WTC11 (cell line): ENCODE measurements at regions not wholly inside any gene's neighbourhood (a gene's known extent, or its start where the extent isn't known, plus 50 kb on each side); places are given as distances from the start of the nearest gene placed in this dataset.
A peak's percentile ranks its signal among the peaks of the same experiment; 100 is the strongest.

Experiments
- ATAC-seq: fragments of 200-7000 bp; cut with Tn5 transposase; 2 replicates; pipeline ENCODE4 v1.10.0; 2021; ENCODE audit warnings: mild to moderate bottlenecking, moderate library complexity
- CTCF ChIA-PET: fragments of 300-600 bp; sonication (Branson Sonifier 250); formaldehyde crosslinking; loops from one replicate; lab custom pipeline; 2021; ENCODE audit warnings: antibody characterized with exemption; lab: Charles Lee
- POLR2A ChIA-PET: fragments of 350-600 bp; sonication (Branson Sonifier 250); formaldehyde crosslinking; loops from one replicate; lab custom pipeline; 2021; ENCODE audit warnings: antibody characterized with exemption; lab: Charles Lee
- DNase-seq: peaks from one replicate; pipeline ENCODE4 v3.0.0; 2021; ENCODE audit warnings: low spot score
- H3K27ac Mint-ChIP-seq: 2 replicates; pipeline ENCODE4 v1.8.0; 2021; ENCODE audit warnings: mixed read lengths
- H3K27me3 Mint-ChIP-seq: 2 replicates; pipeline ENCODE4 v1.8.0; 2021; ENCODE audit warnings: low read depth, mild to moderate bottlenecking, moderate library complexity, mixed read lengths
- H3K36me3 Mint-ChIP-seq: 2 replicates; pipeline ENCODE4 v1.8.0; 2021; ENCODE audit warnings: mixed read lengths
- H3K4me1 Mint-ChIP-seq: 2 replicates; pipeline ENCODE4 v1.8.0; 2022; ENCODE audit warnings: mixed read lengths
- H3K4me3 Mint-ChIP-seq: 2 replicates; pipeline ENCODE4 v1.8.0; 2021; ENCODE audit warnings: mild to moderate bottlenecking, moderate library complexity, mixed read lengths
- H3K9me3 Mint-ChIP-seq: 2 replicates; pipeline ENCODE4 v1.8.0; 2021; ENCODE audit warnings: mixed read lengths
- ATF1 ChIP-seq: sonication (generic); formaldehyde crosslinking; IDR thresholded peaks from 2 replicates; pipeline ENCODE4 v1.8.1; 2023; ENCODE audit warnings: mild to moderate bottlenecking, moderate library complexity, missing genetic modification reagents
- EMX1 ChIP-seq: fragments of 250-450 bp; sonication (Bioruptor Pico); IDR thresholded peaks from 2 replicates; pipeline ENCODE4 v1.8.0; 2021; ENCODE audit warnings: mild to moderate bottlenecking
- JUN ChIP-seq: sonication (generic); formaldehyde crosslinking; IDR thresholded peaks from 2 replicates; pipeline ENCODE4 v1.8.0; 2023; ENCODE audit warnings: mild to moderate bottlenecking, missing genetic modification reagents
- MYBL2 ChIP-seq: sonication (generic); formaldehyde crosslinking; IDR thresholded peaks from 2 replicates; pipeline ENCODE4 v1.8.1; 2023; ENCODE audit warnings: mild to moderate bottlenecking, moderate library complexity, missing genetic modification reagents
- NFYB ChIP-seq: sonication (generic); formaldehyde crosslinking; conservative IDR thresholded peaks from 2 replicates; pipeline ENCODE4 v1.8.0; 2022; ENCODE audit warnings: low read depth, missing genetic modification reagents
- NR1H2 ChIP-seq: sonication (generic); formaldehyde crosslinking; IDR thresholded peaks from 2 replicates; pipeline ENCODE4 v1.9.0; 2021; ENCODE audit warnings: mild to moderate bottlenecking, moderate library complexity, missing genetic modification reagents
- RORB ChIP-seq: fragments of 250-450 bp; sonication (Bioruptor Pico); IDR thresholded peaks from 2 replicates; pipeline ENCODE4 v1.9.0; 2021; ENCODE audit warnings: mild to moderate bottlenecking
- SOX15 ChIP-seq: fragments of 250-450 bp; sonication (Bioruptor Pico); IDR thresholded peaks from 2 replicates; pipeline ENCODE4 v1.9.0; 2021; ENCODE audit warnings: mild to moderate bottlenecking
- ZBTB21 ChIP-seq: sonication (generic); formaldehyde crosslinking; IDR thresholded peaks from 2 replicates; pipeline ENCODE4 v1.8.1; 2023; ENCODE audit warnings: mild to moderate bottlenecking, missing genetic modification reagents, borderline replicate concordance
- ZNF263 ChIP-seq: sonication (generic); formaldehyde crosslinking; IDR thresholded peaks from 2 replicates; pipeline ENCODE4 v1.8.1; 2022; ENCODE audit warnings: low read depth, mild to moderate bottlenecking, moderate library complexity, missing genetic modification reagents
- ZNF317 ChIP-seq: sonication (generic); formaldehyde crosslinking; IDR thresholded peaks from 2 replicates; pipeline ENCODE4 v1.8.1; 2023; ENCODE audit warnings: low read depth, mild to moderate bottlenecking, moderate library complexity, missing genetic modification reagents, borderline replicate concordance
- ZNF416 ChIP-seq: fragments of 250-450 bp; sonication (Bioruptor Pico); IDR thresholded peaks from 2 replicates; pipeline ENCODE4 v1.9.0; 2021; ENCODE audit warnings: mild to moderate bottlenecking, inconsistent platforms
- TF ChIP-seq, protein P1 (sequence below): fragments of 250-450 bp; sonication (Bioruptor Pico); IDR thresholded peaks from 2 replicates; pipeline ENCODE4 v1.9.0; 2021; ENCODE audit warnings: moderate library complexity, mild to moderate bottlenecking, inconsistent platforms, borderline replicate concordance
- TF ChIP-seq, protein P2 (sequence below): sonication (generic); formaldehyde crosslinking; IDR thresholded peaks from 2 replicates; pipeline ENCODE4 v1.8.1; 2022; ENCODE audit warnings: low read depth, mild to moderate bottlenecking, moderate library complexity, missing genetic modification reagents, borderline replicate concordance
- TF ChIP-seq, protein P3 (sequence below): sonication (generic); formaldehyde crosslinking; IDR thresholded peaks from 2 replicates; pipeline ENCODE4 v1.8.0; 2022; ENCODE audit warnings: missing genetic modification reagents
- TF ChIP-seq, protein P4 (sequence below): fragments of 250-450 bp; sonication (Bioruptor Pico); IDR thresholded peaks from 2 replicates; pipeline ENCODE4 v1.9.0; 2021; ENCODE audit warnings: mild to moderate bottlenecking
- TF ChIP-seq, protein P5 (sequence below): fragments of 200-600 bp; IDR thresholded peaks from 2 replicates; pipeline ENCODE4 v1.8.0; 2022; ENCODE audit warnings: antibody characterized with exemption
- TF ChIP-seq, protein P6 (sequence below): sonication (generic); formaldehyde crosslinking; IDR thresholded peaks from 2 replicates; pipeline ENCODE4 v1.8.0; 2022; ENCODE audit warnings: mild to moderate bottlenecking, missing genetic modification reagents

DNA sequence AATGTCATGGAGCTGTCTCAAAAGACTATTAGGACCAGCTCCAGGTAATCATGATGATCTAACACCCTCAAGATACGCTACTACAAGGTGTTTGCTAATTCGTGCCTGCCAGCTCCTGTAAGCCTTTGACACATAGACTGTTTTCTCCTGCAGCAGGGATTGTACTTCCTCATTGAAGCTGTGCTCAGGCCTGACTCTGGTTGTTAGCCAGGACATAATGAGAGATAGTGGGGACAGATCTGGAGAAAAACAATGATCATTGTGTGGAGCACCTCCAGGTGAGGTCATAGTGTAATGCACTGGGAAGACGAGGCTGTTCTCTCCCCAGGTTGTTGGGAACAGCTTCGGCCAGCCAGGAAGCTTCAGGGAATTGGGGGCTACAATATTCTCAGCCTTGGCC is 94.6 kb downstream of the SETD4 start:
- Mint-ChIP-seq H3K4me1 (0 out of 2 replicates have a peak, but pooled peaks cover 3% of the 10 kb centered on the region), H3K27ac (no peak overlapping the region), H3K27me3 (no peaks in the 10 kb centered on the region; the same call in 1 of the 2 replicates), H3K4me3 (no peak overlapping the region), H3K36me3 (no peaks in the 10 kb centered on the region), H3K9me3 (no peaks in the 10 kb centered on the region)
- ChIA-PET CTCF (no interaction called here), POLR2A (no interaction called here)
- ATAC-seq, result no peak
- TF ChIP-seq JUN, result no peak
- TF ChIP-seq ZBTB21 (CRISPR knock-in tag), result no peak
- no peak for DNase-seq

DNA sequence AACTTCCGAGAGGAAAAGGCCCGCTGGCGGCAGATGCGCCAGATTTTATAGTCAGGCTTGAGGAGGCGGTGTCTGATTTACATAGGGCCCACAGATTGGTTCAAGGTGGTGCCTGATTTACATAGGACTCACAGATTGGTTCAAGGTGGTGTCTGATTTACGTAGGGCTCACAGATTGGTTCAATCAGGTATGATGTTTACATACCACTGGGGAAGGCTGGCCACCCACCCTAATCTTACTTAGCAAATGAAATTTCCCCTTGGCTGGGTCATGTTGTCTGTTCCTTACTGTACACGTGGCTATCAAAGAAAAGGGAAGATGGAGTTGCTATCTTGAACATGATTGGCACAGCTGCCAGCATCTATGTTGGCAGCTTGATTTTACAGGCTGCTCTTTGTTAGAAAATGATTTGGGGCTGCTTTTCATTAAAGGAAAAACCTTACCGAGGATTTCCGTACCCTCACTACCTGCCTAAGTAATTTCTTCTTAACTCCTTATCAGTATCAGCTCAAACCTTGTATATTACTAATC is 96.3 kb downstream of the SETD4 start:
- H3K27me3 Mint-ChIP-seq, result no peaks in the 10 kb centered on the region; the same call in 1 of the 2 replicates
- ChIA-PET POLR2A (interaction anchor here (0.7 kb wide), 1 partner anchor 271 kb away, joined by 3 read pairs; no protein-coding TSS in a partner anchor), CTCF (no interaction called here)
- H3K27ac Mint-ChIP-seq, result no peak overlapping the region
- ATAC-seq (peak; percentile 89), DNase-seq (peak; percentile 21)
- TF ChIP-seq ZNF416 (CRISPR knock-in tag), result no peak
- TF ChIP-seq RORB (CRISPR knock-in tag), result no peak
- no peak for TF ChIP-seq NFYB
- no peak for TF ChIP-seq ATF1 (CRISPR knock-in tag)
- TF ChIP-seq MYBL2 (CRISPR knock-in tag), result no peak
- TF ChIP-seq, protein P1, sequence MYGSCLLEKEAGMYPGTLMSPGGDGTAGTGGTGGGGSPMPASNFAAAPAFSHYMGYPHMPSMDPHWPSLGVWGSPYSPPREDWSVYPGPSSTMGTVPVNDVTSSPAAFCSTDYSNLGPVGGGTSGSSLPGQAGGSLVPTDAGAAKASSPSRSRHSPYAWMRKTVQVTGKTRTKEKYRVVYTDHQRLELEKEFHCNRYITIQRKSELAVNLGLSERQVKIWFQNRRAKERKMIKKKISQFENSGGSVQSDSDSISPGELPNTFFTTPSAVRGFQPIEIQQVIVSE (CRISPR knock-in tag), result no peak
- TF ChIP-seq, protein P2, sequence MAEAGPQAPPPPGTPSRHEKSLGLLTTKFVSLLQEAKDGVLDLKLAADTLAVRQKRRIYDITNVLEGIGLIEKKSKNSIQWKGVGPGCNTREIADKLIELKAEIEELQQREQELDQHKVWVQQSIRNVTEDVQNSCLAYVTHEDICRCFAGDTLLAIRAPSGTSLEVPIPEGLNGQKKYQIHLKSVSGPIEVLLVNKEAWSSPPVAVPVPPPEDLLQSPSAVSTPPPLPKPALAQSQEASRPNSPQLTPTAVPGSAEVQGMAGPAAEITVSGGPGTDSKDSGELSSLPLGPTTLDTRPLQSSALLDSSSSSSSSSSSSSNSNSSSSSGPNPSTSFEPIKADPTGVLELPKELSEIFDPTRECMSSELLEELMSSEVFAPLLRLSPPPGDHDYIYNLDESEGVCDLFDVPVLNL (CRISPR knock-in tag), result no peak
- H3K4me3 Mint-ChIP-seq, result no peak overlapping the region
- H3K9me3 Mint-ChIP-seq, result no peaks in the 10 kb centered on the region
- 0 out of 2 replicates have a peak, but pooled peaks cover 3% of the 10 kb centered on the region for H3K4me1 Mint-ChIP-seq
- H3K36me3 Mint-ChIP-seq, result no peaks in the 10 kb centered on the region

DNA sequence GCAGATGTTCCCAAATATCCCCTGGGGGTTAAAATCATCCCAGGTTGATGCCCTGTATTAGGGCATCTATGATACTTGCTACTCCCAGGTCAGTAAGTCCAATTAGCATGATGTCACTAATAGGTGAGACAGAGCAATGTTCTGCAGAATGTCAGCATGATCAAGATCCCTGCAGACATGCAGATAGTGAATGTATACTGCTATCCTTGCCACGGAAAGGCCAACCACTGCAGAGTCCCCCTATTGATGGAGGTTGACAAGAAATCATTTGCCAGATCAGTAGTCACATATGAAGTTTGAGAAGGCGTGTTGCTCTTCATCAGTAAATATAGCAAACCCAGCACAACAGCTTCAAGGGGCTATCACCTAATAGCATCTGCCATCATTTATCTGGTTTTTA is 97.4 kb downstream of the SETD4 start:
- POLR2A ChIA-PET, result no interaction called here
- ATAC-seq, result no peak
- Mint-ChIP-seq H3K27me3 (no peaks in the 10 kb centered on the region; the same call in 1 of the 2 replicates), H3K27ac (no peak overlapping the region), H3K4me1 (0 out of 2 replicates have a peak, but pooled peaks cover 3% of the 10 kb centered on the region), H3K36me3 (no peaks in the 10 kb centered on the region), H3K4me3 (no peak overlapping the region), H3K9me3 (no peaks in the 10 kb centered on the region)
- CTCF ChIA-PET, result no interaction called here
- no peak for DNase-seq
- TF ChIP-seq, protein P3, sequence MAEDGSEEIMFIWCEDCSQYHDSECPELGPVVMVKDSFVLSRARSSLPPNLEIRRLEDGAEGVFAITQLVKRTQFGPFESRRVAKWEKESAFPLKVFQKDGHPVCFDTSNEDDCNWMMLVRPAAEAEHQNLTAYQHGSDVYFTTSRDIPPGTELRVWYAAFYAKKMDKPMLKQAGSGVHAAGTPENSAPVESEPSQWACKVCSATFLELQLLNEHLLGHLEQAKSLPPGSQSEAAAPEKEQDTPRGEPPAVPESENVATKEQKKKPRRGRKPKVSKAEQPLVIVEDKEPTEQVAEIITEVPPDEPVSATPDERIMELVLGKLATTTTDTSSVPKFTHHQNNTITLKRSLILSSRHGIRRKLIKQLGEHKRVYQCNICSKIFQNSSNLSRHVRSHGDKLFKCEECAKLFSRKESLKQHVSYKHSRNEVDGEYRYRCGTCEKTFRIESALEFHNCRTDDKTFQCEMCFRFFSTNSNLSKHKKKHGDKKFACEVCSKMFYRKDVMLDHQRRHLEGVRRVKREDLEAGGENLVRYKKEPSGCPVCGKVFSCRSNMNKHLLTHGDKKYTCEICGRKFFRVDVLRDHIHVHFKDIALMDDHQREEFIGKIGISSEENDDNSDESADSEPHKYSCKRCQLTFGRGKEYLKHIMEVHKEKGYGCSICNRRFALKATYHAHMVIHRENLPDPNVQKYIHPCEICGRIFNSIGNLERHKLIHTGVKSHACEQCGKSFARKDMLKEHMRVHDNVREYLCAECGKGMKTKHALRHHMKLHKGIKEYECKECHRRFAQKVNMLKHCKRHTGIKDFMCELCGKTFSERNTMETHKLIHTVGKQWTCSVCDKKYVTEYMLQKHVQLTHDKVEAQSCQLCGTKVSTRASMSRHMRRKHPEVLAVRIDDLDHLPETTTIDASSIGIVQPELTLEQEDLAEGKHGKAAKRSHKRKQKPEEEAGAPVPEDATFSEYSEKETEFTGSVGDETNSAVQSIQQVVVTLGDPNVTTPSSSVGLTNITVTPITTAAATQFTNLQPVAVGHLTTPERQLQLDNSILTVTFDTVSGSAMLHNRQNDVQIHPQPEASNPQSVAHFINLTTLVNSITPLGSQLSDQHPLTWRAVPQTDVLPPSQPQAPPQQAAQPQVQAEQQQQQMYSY (CRISPR knock-in tag), result no peak
- TF ChIP-seq, protein P4, sequence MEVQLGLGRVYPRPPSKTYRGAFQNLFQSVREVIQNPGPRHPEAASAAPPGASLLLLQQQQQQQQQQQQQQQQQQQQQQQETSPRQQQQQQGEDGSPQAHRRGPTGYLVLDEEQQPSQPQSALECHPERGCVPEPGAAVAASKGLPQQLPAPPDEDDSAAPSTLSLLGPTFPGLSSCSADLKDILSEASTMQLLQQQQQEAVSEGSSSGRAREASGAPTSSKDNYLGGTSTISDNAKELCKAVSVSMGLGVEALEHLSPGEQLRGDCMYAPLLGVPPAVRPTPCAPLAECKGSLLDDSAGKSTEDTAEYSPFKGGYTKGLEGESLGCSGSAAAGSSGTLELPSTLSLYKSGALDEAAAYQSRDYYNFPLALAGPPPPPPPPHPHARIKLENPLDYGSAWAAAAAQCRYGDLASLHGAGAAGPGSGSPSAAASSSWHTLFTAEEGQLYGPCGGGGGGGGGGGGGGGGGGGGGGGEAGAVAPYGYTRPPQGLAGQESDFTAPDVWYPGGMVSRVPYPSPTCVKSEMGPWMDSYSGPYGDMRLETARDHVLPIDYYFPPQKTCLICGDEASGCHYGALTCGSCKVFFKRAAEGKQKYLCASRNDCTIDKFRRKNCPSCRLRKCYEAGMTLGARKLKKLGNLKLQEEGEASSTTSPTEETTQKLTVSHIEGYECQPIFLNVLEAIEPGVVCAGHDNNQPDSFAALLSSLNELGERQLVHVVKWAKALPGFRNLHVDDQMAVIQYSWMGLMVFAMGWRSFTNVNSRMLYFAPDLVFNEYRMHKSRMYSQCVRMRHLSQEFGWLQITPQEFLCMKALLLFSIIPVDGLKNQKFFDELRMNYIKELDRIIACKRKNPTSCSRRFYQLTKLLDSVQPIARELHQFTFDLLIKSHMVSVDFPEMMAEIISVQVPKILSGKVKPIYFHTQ (CRISPR knock-in tag), result no peak
- no peak for TF ChIP-seq ZNF416 (CRISPR knock-in tag)
- no peak for TF ChIP-seq NR1H2 (CRISPR knock-in tag)
- TF ChIP-seq, protein P5, sequence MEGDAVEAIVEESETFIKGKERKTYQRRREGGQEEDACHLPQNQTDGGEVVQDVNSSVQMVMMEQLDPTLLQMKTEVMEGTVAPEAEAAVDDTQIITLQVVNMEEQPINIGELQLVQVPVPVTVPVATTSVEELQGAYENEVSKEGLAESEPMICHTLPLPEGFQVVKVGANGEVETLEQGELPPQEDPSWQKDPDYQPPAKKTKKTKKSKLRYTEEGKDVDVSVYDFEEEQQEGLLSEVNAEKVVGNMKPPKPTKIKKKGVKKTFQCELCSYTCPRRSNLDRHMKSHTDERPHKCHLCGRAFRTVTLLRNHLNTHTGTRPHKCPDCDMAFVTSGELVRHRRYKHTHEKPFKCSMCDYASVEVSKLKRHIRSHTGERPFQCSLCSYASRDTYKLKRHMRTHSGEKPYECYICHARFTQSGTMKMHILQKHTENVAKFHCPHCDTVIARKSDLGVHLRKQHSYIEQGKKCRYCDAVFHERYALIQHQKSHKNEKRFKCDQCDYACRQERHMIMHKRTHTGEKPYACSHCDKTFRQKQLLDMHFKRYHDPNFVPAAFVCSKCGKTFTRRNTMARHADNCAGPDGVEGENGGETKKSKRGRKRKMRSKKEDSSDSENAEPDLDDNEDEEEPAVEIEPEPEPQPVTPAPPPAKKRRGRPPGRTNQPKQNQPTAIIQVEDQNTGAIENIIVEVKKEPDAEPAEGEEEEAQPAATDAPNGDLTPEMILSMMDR, result no peak
- TF ChIP-seq SOX15 (CRISPR knock-in tag), result no peak
- TF ChIP-seq ZNF263 (CRISPR knock-in tag), result no peak
- TF ChIP-seq EMX1, result no peak
- TF ChIP-seq, protein P6, sequence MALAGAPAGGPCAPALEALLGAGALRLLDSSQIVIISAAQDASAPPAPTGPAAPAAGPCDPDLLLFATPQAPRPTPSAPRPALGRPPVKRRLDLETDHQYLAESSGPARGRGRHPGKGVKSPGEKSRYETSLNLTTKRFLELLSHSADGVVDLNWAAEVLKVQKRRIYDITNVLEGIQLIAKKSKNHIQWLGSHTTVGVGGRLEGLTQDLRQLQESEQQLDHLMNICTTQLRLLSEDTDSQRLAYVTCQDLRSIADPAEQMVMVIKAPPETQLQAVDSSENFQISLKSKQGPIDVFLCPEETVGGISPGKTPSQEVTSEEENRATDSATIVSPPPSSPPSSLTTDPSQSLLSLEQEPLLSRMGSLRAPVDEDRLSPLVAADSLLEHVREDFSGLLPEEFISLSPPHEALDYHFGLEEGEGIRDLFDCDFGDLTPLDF (CRISPR knock-in tag), result no peak
- no peak for TF ChIP-seq ZNF317 (CRISPR knock-in tag)
- no peak for TF ChIP-seq ATF1 (CRISPR knock-in tag)
